Hepatocyte (in vitro differentiated cells): ENCODE measurements at regions not wholly inside any gene's neighbourhood (a gene's known extent, or its start where the extent isn't known, plus 50 kb on each side); places are given as distances from the start of the nearest gene placed in this dataset.

ENCODE experiments used
- EZH2 ChIP-seq: fragments of 200-600 bp; sonication (generic); IDR thresholded peaks from 2 replicates; pipeline ENCODE4 v1.6.1; 2016; ENCODE audit warnings: antibody characterized with exemption, mild to moderate bottlenecking, borderline replicate concordance
- EZH2phosphoT487 ChIP-seq: fragments of 200-600 bp; sonication (generic); IDR thresholded peaks from one replicate; pipeline ENCODE4 v1.6.1; 2018; ENCODE audit warnings: antibody characterized with exemption, mild to moderate bottlenecking, low read depth, moderate library complexity; ENCODE audit not compliant: unreplicated experiment, severe bottlenecking
- TF ChIP-seq, protein P1 (sequence below): fragments of 200-600 bp; sonication (generic); IDR thresholded peaks from 2 replicates; pipeline ENCODE4 v1.5.1; 2016; ENCODE audit warnings: antibody characterized with exemption, mild to moderate bottlenecking; ENCODE audit not compliant: poor library complexity

DNA sequence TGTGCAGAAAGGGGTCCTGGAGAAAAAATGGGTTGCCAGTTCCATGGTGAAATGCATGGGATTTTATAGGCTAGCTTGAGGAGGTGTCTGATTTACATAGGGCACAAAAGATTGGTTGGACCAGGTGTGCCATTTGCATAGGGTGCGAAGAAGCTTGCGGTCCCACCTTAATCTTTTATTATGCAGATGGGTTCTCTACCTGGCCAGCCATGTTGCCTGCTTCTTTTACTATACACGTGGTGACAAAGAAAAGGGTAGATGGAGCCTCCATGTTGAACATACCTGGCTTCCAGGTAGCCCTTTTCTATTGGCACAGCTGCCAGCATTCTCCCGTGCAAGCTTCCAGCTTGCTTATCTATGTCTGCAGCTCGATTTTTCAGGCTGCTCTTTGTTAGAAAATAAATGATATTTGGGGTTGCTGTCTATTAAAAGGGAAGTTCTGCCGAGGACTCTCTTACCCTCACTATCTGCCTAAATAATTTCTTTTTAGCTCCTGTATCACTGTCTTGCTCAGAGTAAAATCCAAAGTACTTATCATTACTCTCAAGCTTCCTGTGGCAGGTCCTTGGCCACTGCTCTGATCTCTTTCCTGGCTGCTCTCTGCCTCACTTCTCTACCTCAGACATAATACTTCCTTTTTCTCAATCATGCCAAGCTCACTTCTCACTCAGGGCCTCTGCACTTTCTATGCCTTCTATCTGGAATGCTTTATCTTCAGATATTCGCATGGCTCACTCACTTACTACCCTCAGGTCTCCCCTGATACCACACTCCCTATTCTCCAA, 216.0 kb upstream of the DAAM1 start:
- TF ChIP-seq, protein P1, sequence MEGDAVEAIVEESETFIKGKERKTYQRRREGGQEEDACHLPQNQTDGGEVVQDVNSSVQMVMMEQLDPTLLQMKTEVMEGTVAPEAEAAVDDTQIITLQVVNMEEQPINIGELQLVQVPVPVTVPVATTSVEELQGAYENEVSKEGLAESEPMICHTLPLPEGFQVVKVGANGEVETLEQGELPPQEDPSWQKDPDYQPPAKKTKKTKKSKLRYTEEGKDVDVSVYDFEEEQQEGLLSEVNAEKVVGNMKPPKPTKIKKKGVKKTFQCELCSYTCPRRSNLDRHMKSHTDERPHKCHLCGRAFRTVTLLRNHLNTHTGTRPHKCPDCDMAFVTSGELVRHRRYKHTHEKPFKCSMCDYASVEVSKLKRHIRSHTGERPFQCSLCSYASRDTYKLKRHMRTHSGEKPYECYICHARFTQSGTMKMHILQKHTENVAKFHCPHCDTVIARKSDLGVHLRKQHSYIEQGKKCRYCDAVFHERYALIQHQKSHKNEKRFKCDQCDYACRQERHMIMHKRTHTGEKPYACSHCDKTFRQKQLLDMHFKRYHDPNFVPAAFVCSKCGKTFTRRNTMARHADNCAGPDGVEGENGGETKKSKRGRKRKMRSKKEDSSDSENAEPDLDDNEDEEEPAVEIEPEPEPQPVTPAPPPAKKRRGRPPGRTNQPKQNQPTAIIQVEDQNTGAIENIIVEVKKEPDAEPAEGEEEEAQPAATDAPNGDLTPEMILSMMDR: no peak
- TF ChIP-seq EZH2: no peak
- TF ChIP-seq EZH2phosphoT487: no peak
